ENCODE measurements at regions not wholly inside any gene's neighbourhood (a gene's known extent, or its start where the extent isn't known, plus 50 kb on each side); places are given as distances from the start of the nearest gene placed in this dataset.

DNA sequence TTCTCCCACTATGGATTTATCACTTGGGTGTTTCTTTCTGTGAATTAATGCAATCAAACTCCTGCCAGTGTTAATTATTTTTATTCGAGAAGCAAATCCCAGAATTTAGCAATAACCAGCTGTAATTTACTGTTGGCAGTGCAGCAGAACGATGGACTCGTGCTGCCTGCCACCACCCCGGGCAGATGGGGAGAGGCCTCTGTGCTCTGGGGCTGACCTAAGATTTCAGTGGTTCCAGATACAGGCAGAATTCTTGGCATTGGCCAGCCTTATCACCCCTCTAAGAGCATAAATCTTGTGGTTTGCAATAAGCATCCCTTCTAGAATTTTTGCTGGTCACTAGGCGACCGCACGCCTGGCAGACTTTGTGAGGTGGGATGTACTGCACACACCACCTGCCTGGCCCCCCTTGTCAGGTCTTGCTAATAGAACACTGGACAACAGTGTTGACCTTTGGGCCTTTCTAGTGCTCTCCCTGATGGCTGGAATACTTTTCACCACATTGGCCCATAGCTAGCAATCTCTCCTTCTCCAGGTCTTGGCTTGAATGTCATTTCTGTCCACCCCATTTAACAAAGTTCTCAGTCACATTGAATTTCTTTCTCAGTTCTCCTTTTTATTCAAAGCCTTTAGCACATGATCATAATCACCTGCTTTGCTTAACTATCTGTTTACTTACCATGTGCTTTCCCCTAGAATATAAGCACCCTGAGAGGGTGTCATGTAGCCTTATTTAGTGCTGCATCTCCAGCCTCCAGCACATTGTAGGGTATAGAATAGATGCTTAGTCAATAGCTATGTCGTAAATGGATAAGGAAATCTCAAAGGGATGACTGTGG is 122.1 kb upstream of the DYNLRB2 start:
- Histone ChIP-seq H3K27me3 (ENCODE audit: control insufficient read depth, insufficient read depth, low read length) (no peaks in the 10 kb centered on the region), H3K4me2 (ENCODE audit: low read length) (no peak overlapping the region), H3K9me3 (replicated peaks; ENCODE audit: low read length) (no peaks in the 10 kb centered on the region), H3K4me1 (ENCODE audit: control insufficient read depth, insufficient read depth, low read length) (no peaks in the 10 kb centered on the region), H3K9ac (ENCODE audit: low read depth, low read length) (no peak overlapping the region), H3K4me3 (ENCODE audit: low read length) (no peak overlapping the region), H3K36me3 (ENCODE audit: insufficient read depth, low read length) (no peaks in the 10 kb centered on the region)

DNA sequence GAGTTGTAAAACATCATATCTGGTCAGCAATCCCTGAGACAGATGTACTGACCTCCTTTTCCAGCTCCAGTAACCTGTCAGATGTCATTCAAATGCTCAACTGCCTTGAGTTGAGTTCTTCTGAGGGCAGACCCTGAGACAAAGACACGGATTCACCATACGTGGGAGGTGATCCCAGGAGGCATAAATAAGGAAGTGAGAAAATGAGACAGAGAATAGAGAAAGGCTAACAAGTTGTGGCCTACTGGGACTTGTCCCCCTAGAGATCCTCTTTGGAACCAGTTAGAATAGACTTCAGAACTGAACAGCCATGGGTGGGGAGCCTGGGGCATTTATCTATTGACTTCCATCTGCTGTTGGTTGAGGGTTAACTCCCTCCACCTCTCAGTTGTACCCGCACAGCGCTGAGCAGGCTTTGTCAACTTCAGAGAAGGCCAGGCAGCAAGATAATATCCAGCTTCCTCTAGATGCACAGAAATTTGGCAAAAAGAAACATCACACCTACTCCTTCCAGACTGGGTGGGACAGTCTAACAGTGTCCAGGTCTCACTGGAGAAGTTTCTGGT is 123.0 kb upstream of the DYNLRB2 start:
- no peak overlapping the region for H3K4me3 ChIP-seq (ENCODE audit: low read length)
- no peak overlapping the region for H3K9ac ChIP-seq (ENCODE audit: low read depth, low read length)
- H3K36me3 ChIP-seq (ENCODE audit: insufficient read depth, low read length) = no peaks in the 10 kb centered on the region
- H3K27me3 ChIP-seq (ENCODE audit: control insufficient read depth, insufficient read depth, low read length) = no peaks in the 10 kb centered on the region
- H3K4me2 ChIP-seq (ENCODE audit: low read length) = no peak overlapping the region
- H3K4me1 ChIP-seq (ENCODE audit: control insufficient read depth, insufficient read depth, low read length) = no peaks in the 10 kb centered on the region
- H3K9me3 ChIP-seq (replicated peaks; ENCODE audit: low read length) = no peaks in the 10 kb centered on the region

DNA sequence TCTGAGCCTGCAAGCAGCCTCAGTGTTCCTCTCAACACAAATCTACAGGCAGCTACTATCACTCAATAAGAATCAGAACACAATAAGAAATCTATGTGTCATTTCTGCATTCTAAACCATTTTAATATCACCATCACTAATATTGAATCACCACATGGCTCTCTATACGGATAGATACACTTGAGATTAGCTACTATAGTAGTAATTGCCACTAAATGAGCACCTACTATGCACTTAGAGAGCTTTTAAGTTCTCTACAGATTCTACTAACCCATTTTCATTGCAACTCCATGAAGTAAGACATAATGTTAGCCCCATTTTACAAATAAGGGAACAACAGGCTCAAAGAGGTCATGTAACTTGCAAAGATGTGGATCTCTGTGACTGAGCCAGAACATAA is 132.8 kb upstream of the DYNLRB2 start:
- Histone ChIP-seq H3K4me3 (ENCODE audit: low read length) (no peak overlapping the region), H3K4me2 (ENCODE audit: low read length) (no peak overlapping the region), H3K9me3 (replicated peaks; ENCODE audit: low read length) (no peaks in the 10 kb centered on the region), H3K36me3 (ENCODE audit: insufficient read depth, low read length) (no peaks in the 10 kb centered on the region), H3K9ac (ENCODE audit: low read depth, low read length) (no peak overlapping the region), H3K4me1 (ENCODE audit: control insufficient read depth, insufficient read depth, low read length) (no peaks in the 10 kb centered on the region), H3K27me3 (ENCODE audit: control insufficient read depth, insufficient read depth, low read length) (peaks cover 22% of the 10 kb centered on the region)

DNA sequence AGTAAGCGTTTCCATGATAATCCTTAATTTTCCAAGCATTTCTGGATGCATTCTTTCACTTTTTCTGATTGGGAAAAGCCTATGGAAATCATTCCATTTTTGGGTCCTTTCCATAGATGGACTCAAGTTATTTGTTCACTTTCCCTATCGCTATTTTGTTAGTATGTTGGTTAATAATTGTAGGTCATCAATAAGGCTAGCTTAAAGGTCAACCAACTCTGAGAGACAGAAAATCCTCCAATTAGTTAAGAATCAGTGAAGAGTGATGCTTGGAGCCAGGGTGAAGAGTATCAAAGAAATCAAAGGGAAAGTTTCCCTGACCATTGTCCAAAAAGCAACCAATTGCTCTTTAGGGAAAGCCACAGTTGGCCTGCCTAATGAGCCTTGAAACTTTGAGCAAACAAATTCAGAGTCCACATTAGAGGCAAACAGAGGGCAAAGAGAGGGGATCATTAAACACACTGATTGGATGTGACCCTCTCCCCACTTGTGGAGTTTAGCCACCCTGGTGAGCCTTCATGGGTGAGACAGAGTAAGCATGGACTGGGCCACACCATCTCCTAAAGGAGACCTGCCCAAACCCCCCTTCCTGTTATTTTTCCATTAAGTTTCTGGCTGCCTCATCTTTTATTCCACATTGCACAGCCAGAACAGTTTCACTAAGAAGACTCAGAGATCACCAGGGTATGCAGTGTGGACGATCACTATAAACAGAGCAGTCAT is 133.4 kb upstream of the DYNLRB2 start:
- Histone ChIP-seq H3K27me3 (ENCODE audit: control insufficient read depth, insufficient read depth, low read length) (peaks cover 25% of the 10 kb centered on the region), H3K9ac (ENCODE audit: low read depth, low read length) (no peak overlapping the region), H3K9me3 (replicated peaks; ENCODE audit: low read length) (no peaks in the 10 kb centered on the region), H3K4me3 (ENCODE audit: low read length) (no peak overlapping the region), H3K4me1 (ENCODE audit: control insufficient read depth, insufficient read depth, low read length) (no peaks in the 10 kb centered on the region), H3K4me2 (ENCODE audit: low read length) (no peak overlapping the region), H3K36me3 (ENCODE audit: insufficient read depth, low read length) (no peaks in the 10 kb centered on the region)

DNA sequence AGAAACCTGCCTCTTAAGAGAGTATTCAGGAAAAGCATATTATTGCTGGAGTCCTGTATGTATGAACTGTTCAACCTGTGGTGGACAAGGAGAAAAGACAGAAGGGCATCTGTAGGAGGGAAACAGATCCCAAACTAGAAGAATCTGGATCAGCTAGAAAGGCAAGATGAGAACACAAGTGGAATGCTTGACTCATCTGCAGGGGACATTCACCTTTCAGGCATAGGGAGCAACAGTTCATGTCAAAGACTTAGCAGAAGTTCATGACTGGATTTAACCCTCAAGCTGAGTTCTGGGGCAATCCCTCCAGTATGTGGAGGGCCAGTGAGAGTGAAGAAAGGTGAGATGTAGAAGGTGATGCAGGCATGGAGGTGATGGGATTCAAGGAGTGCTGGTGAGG is 135.9 kb upstream of the DYNLRB2 start:
- H3K36me3 ChIP-seq (ENCODE audit: insufficient read depth, low read length) = no peaks in the 10 kb centered on the region
- no peak overlapping the region for H3K9ac ChIP-seq (ENCODE audit: low read depth, low read length)
- H3K4me2 ChIP-seq (ENCODE audit: low read length) = no peak overlapping the region
- H3K9me3 ChIP-seq (replicated peaks; ENCODE audit: low read length) = no peaks in the 10 kb centered on the region
- H3K4me3 ChIP-seq (ENCODE audit: low read length) = no peak overlapping the region
- no peaks in the 10 kb centered on the region for H3K4me1 ChIP-seq (ENCODE audit: control insufficient read depth, insufficient read depth, low read length)
- H3K27me3 ChIP-seq (ENCODE audit: control insufficient read depth, insufficient read depth, low read length) = peaks cover 25% of the 10 kb centered on the region

DNA sequence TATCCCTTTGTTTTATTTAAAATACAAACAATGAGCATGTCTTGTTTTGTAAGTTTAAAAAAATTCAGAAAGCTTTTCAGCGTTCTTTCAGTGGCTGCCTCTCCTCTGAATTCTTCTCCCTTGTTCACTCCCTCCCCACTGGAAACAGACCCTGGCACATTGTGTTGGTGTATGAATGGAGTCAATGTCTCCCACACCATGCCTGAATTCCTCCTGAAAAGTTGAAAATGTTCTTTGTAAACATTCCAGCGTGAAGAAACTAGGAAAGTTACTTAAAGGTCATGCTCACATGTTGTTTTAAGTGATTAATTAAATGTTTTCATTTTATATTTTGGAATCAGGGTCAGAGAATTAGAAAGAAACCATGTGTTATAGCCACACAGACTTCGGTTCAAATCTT is 136.9 kb upstream of the DYNLRB2 start:
- H3K4me3 ChIP-seq (ENCODE audit: low read length) = no peak overlapping the region
- peaks cover 25% of the 10 kb centered on the region for H3K27me3 ChIP-seq (ENCODE audit: control insufficient read depth, insufficient read depth, low read length)
- H3K4me1 ChIP-seq (ENCODE audit: control insufficient read depth, insufficient read depth, low read length) = no peaks in the 10 kb centered on the region
- no peak overlapping the region for H3K4me2 ChIP-seq (ENCODE audit: low read length)
- H3K9ac ChIP-seq (ENCODE audit: low read depth, low read length) = no peak overlapping the region
- H3K9me3 ChIP-seq (replicated peaks; ENCODE audit: low read length) = no peaks in the 10 kb centered on the region
- no peaks in the 10 kb centered on the region for H3K36me3 ChIP-seq (ENCODE audit: insufficient read depth, low read length)

DNA sequence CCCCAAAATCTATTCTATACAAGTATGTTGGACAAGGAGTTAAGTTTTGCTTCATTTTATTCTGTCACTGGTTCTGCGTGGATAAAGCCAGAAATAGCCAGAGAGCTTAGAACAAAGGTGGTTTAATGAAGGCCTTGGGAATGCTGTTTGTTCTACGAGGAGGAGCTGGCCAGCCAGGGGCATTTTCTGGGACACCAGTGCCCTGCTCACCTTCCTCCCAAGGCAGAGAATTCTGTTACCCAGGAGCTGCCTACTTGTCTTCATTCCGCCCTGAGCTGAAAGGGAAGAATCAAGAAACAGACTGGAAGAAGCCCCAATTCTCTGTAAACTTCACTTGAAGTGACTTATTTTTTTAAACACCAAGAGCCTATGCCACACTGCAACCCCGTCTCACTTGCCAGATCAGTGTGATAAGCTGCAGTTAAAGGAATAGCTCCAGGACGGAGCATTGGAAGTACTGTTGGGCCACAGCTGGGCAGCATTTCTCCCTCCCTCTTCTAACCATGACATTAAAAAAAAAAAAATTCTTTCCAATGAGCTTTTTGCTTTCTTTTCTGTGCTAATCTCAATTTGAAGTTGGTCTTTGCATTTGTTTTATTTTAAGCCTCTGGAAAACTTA is 149.8 kb upstream of the DYNLRB2 start:
- Histone ChIP-seq H3K4me2 (ENCODE audit: low read length) (no peak overlapping the region), H3K36me3 (ENCODE audit: insufficient read depth, low read length) (no peaks in the 10 kb centered on the region), H3K4me1 (ENCODE audit: control insufficient read depth, insufficient read depth, low read length) (no peaks in the 10 kb centered on the region), H3K9me3 (replicated peaks; ENCODE audit: low read length) (no peaks in the 10 kb centered on the region), H3K27me3 (ENCODE audit: control insufficient read depth, insufficient read depth, low read length) (no peaks in the 10 kb centered on the region), H3K4me3 (ENCODE audit: low read length) (no peak overlapping the region), H3K9ac (ENCODE audit: low read depth, low read length) (no peak overlapping the region)

DNA sequence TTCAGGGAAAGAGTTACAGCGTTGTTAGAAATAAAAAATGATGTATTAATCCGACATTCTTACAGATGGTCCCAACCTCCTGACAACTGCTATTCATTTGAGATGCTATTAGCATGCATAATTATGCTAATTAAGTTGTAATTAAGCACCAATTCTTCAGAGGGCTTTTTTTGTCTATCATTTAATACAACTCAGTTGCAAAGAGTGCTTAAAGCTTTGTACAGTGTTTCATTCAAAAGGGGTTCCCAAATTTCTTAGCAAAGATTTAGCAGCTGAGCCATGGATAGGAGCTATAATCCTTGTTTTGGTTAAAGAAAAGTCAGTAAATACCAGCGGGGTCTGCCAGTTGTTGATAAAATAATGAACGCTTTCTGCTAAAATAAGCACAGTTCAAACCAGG is 150.7 kb upstream of the DYNLRB2 start:
- Histone ChIP-seq H3K4me1 (ENCODE audit: control insufficient read depth, insufficient read depth, low read length) (no peaks in the 10 kb centered on the region), H3K4me3 (ENCODE audit: low read length) (no peak overlapping the region), H3K9me3 (replicated peaks; ENCODE audit: low read length) (no peaks in the 10 kb centered on the region), H3K9ac (ENCODE audit: low read depth, low read length) (no peak overlapping the region), H3K27me3 (ENCODE audit: control insufficient read depth, insufficient read depth, low read length) (no peaks in the 10 kb centered on the region), H3K36me3 (ENCODE audit: insufficient read depth, low read length) (no peaks in the 10 kb centered on the region), H3K4me2 (ENCODE audit: low read length) (no peak overlapping the region)

DNA sequence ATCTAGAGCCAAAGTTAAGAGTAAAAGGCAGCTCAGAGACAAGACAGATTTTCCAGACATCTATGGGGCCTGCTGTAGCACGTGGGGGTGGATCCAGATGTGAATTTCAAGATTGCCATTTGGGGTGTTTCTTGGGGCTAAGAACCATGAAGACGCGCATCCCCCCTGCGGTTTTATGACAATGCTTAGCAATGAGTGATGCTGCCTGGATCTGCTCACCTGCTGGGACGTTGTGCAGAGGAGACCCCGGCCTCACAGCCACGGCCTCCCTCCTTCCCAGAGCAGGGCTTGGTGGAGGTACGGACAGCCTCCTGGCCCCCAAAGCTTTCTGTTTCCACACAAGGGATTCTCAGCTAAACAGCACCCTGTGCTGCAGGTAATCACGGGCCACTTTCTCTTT is 151.5 kb upstream of the DYNLRB2 start:
- H3K9me3 ChIP-seq (replicated peaks; ENCODE audit: low read length) = no peaks in the 10 kb centered on the region
- H3K9ac ChIP-seq (ENCODE audit: low read depth, low read length) = no peak overlapping the region
- H3K4me2 ChIP-seq (ENCODE audit: low read length) = no peak overlapping the region

DNA sequence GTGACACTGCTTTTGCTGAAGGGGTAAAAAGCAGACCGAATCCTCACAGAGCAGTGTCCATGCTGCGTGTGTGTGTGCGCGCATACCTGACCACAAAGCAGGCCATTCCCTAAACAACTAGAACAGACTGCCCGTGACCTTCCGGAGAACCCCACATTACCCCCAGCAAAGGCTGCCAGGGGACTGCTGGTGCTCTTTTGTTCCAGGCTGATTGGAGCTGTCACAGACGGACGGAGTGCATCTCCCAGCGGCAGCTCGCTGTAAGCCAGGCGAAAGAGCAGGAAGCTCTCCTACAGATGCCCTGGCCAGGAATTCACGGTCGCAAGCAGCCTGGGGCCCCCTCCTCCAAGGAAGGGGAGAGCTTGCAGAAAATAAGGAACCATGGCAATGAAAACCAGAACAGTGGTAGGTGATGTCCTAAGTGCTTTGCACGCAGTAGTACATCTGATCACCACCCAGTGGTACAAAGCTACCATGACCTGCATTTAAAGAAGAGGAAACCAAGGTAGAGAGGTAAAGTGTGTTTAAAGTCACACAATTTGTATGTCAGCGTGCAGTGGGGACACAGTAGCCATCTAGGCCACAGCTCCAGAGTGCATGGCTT is 153.4 kb upstream of the DYNLRB2 start:
- no peaks in the 10 kb centered on the region for H3K4me1 ChIP-seq (ENCODE audit: control insufficient read depth, insufficient read depth, low read length)
- H3K4me2 ChIP-seq (ENCODE audit: low read length) = no peak overlapping the region
- H3K9me3 ChIP-seq (replicated peaks; ENCODE audit: low read length) = no peaks in the 10 kb centered on the region
- no peaks in the 10 kb centered on the region for H3K27me3 ChIP-seq (ENCODE audit: control insufficient read depth, insufficient read depth, low read length)
- H3K4me3 ChIP-seq (ENCODE audit: low read length) = no peak overlapping the region
- no peak overlapping the region for H3K9ac ChIP-seq (ENCODE audit: low read depth, low read length)
- no peaks in the 10 kb centered on the region for H3K36me3 ChIP-seq (ENCODE audit: insufficient read depth, low read length)

More for the DNA sequence above, 151.5 kb upstream of the DYNLRB2 start:
- no peak overlapping the region for H3K4me3 ChIP-seq (ENCODE audit: low read length)
- H3K27me3 ChIP-seq (ENCODE audit: control insufficient read depth, insufficient read depth, low read length) = no peaks in the 10 kb centered on the region
- H3K36me3 ChIP-seq (ENCODE audit: insufficient read depth, low read length) = no peaks in the 10 kb centered on the region
- H3K4me1 ChIP-seq (ENCODE audit: control insufficient read depth, insufficient read depth, low read length) = no peaks in the 10 kb centered on the region

DNA sequence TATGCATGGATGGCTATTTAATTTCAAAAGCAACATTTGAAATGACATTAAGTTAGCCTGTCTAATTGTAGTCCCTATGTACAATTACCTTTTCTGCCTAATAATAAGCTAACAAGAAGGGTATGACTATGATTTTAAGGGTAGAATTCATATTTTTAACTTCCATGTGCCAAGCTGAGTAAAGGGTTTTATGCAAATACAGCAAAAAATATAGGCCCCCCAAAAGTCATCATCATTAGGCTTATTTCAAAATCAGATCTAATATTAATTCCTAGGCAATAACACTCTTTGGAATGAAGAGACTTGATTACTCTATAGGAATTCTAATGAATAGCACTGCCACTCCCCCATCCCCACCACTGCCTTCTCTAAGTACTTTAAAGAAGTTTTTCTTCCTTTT is 155.9 kb upstream of the DYNLRB2 start:
- no peak overlapping the region for H3K4me3 ChIP-seq (ENCODE audit: low read length)
- H3K4me1 ChIP-seq (ENCODE audit: control insufficient read depth, insufficient read depth, low read length) = no peaks in the 10 kb centered on the region
- no peaks in the 10 kb centered on the region for H3K36me3 ChIP-seq (ENCODE audit: insufficient read depth, low read length)
- no peak overlapping the region for H3K9ac ChIP-seq (ENCODE audit: low read depth, low read length)
- no peak overlapping the region for H3K4me2 ChIP-seq (ENCODE audit: low read length)
- H3K9me3 ChIP-seq (replicated peaks; ENCODE audit: low read length) = no peaks in the 10 kb centered on the region
- H3K27me3 ChIP-seq (ENCODE audit: control insufficient read depth, insufficient read depth, low read length) = no peaks in the 10 kb centered on the region
